ENCODE measurements at regions not wholly inside any gene's neighbourhood (a gene's known extent, or its start where the extent isn't known, plus 50 kb on each side); places are given as distances from the start of the nearest gene placed in this dataset.

DNA sequence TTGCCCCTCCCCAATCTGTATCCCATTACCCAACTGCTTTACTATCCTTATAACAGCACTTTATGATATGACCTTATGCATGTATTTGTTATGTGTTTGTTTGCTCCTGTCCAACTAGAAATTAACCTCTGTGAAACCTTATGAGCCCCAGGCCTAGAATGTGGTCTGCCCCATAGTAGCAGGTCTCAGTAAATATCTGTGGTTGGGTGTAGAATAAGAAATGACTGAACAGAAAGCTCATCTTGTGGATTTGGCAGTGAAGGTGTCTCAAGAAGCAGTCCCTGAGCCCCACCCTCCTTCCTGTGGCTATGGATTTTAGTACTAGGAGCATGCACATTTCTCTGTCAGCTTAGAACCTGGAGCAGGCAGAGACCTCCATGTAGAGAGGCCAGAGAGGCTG lies 229.0 kb upstream of the LCORL start:
- intact Hi-C loops (cut with DNase I): no loop called here
- ATAC-seq (no peak), DNase-seq (no peak)
- Histone ChIP-seq H3K9me3 (no peaks in the 10 kb centered on the region), H3K4me3 (no peak overlapping the region), H3K27ac (no peak overlapping the region), H3K27me3 (no peaks in the 10 kb centered on the region), H3K36me3 (no peaks in the 10 kb centered on the region), H3K4me1 (no peaks in the 10 kb centered on the region)
- TF ChIP-seq POLR2A (IDR thresholded peaks at IDR 0.05): no peak
- TF ChIP-seq, protein P1, sequence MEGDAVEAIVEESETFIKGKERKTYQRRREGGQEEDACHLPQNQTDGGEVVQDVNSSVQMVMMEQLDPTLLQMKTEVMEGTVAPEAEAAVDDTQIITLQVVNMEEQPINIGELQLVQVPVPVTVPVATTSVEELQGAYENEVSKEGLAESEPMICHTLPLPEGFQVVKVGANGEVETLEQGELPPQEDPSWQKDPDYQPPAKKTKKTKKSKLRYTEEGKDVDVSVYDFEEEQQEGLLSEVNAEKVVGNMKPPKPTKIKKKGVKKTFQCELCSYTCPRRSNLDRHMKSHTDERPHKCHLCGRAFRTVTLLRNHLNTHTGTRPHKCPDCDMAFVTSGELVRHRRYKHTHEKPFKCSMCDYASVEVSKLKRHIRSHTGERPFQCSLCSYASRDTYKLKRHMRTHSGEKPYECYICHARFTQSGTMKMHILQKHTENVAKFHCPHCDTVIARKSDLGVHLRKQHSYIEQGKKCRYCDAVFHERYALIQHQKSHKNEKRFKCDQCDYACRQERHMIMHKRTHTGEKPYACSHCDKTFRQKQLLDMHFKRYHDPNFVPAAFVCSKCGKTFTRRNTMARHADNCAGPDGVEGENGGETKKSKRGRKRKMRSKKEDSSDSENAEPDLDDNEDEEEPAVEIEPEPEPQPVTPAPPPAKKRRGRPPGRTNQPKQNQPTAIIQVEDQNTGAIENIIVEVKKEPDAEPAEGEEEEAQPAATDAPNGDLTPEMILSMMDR (IDR thresholded peaks at IDR 0.05): no peak

DNA sequence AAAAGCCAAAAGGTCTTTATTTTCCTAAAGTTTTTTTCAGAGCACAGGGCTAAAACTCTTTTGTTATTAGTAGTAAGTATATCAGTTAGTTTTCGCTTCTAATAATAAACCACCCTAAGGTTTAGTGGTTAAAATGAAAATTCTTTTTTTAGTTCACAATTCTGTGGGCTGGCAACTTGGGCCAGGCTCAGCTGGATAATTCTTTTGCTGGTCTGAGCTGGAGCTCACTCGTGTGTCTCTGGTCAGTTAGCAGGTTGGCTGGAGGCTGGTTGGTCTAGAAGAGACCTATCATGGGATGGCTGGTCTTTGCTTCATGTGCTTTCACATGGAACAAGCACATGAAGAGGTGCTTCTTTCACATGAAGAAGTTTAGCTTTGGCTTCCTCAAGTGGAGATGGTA lies 227.1 kb upstream of the LCORL start:
- no peak for DNase-seq
- TF ChIP-seq, protein P1 (IDR thresholded peaks at IDR 0.05): no peak
- no peak for TF ChIP-seq POLR2A (IDR thresholded peaks at IDR 0.05)
- Histone ChIP-seq H3K9me3 (no peaks in the 10 kb centered on the region), H3K27me3 (no peaks in the 10 kb centered on the region), H3K27ac (no peak overlapping the region), H3K4me3 (no peak overlapping the region), H3K36me3 (no peaks in the 10 kb centered on the region), H3K4me1 (no peaks in the 10 kb centered on the region)
- no peak for ATAC-seq
- WGBS, 4 donors: 78 to 90% (median 88%) methylated on average over 2 of the region's 2 CpGs
- intact Hi-C loops (cut with DNase I): no loop called here

DNA sequence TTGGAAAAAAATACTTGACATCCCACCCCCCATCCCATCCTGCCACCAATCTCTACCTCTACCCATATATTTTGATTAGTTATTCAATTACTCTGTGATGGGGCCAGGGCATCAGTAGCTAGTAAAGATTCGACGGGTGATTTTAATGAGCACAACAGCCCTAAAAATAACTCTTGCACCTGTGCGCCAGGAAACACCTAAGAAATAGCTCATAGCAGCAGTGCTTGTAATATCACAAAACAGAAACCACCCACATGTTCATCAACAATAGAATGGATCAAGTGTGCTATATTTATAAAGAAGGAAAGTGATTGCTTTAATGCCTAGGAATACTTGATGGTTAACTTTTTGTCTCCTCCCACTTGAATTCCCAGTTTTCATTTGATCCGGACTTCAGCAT lies 225.6 kb upstream of the LCORL start:
- Histone ChIP-seq H3K4me3 (no peak overlapping the region), H3K9me3 (no peaks in the 10 kb centered on the region), H3K36me3 (no peaks in the 10 kb centered on the region), H3K27me3 (no peaks in the 10 kb centered on the region), H3K27ac (no peak overlapping the region), H3K4me1 (no peaks in the 10 kb centered on the region)
- TF ChIP-seq, protein P1 (IDR thresholded peaks at IDR 0.05): no peak
- TF ChIP-seq POLR2A (IDR thresholded peaks at IDR 0.05): no peak
- DNase-seq (no peak), ATAC-seq (no peak)
- WGBS, 4 donors: 61 to 69% (median 66%) methylated on average over 4 of the region's 4 CpGs
- intact Hi-C loops (cut with DNase I): no loop called here

DNA sequence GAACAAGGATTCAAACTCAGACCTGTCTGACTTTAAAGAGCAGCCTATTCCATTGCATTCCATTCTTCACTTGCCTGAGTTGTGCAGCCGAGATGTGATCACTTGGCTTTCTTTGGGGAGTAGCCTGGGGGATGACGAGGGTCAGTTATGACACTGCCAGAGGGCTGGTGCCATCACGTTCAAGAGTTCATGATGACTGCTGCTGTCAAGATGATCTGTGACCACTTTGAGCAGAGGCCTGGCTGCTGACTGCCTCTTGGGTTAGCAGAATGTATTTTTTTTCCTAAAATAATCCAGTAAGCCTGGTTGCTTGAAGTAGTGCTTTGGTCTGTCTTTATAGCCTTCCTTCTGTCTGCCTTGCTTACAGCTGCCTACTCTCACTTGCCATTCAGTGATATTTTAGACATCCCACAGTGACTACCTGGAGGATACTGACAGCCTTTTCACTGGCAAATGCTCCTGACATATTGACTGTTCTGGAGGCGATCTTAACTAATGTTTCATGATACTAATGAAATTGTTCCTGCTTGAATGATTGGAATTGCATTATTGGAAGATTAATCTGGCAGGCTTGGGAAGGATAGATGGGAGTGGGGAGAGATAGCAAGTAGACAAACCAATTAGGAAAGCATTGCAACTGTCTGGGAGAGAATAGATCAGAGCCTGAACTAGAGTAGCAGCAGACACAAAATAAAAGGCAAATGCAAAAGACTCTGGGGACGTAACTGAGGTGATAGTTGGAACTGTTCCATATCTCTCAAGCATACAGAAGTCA lies 221.6 kb upstream of the LCORL start:
- Histone ChIP-seq H3K27me3 (no peaks in the 10 kb centered on the region), H3K27ac (no peak overlapping the region), H3K4me3 (no peak overlapping the region), H3K4me1 (no peaks in the 10 kb centered on the region), H3K9me3 (no peaks in the 10 kb centered on the region), H3K36me3 (no peaks in the 10 kb centered on the region)
- ATAC-seq (no peak), DNase-seq (no peak)
- WGBS, 4 donors: 55 to 61% (median 58%) methylated on average over 5 of the region's 5 CpGs
- intact Hi-C loops (cut with DNase I): no loop called here
- no peak for TF ChIP-seq POLR2A (IDR thresholded peaks at IDR 0.05)
- TF ChIP-seq, protein P1 (IDR thresholded peaks at IDR 0.05): no peak

All from heart left ventricle (tissue), 16 donors.